H1 (cell line): ENCODE measurements at regions not wholly inside any gene's neighbourhood (a gene's known extent, or its start where the extent isn't known, plus 50 kb on each side); places are given as distances from the start of the nearest gene placed in this dataset.

Experiments
- CTCF ChIA-PET: fragments of 300-600 bp; sonication (Branson Sonifier 250); formaldehyde crosslinking; loops from one replicate; lab custom pipeline; 2021; ENCODE audit not compliant: partially characterized antibody; lab: Charles Lee
- POLR2A ChIA-PET: fragments of 300-600 bp; sonication (Branson Sonifier 250); formaldehyde crosslinking; loops from one replicate; lab custom pipeline; 2021; ENCODE audit warnings: inconsistent platforms; ENCODE audit not compliant: partially characterized antibody; lab: Charles Lee
- DNase-seq, 2 experiments: peaks; one replicate each; pipeline versions ENCODE4 v3.0.0 to v3.0.0-alpha.2; 2010 to 2022; ENCODE audit warnings: low spot score in 2 of 2, low read depth in 1 of 2, mixed read lengths in 1 of 2
- FAIRE-seq: peaks from 2 replicates; lab custom pipeline; 2011; peaks lifted over from hg19 to GRCh38; lab: Jason Lieb, UNC
- H2AFZ ChIP-seq: 2 replicates; pipeline ENCODE4 v1.8.1; 2012; ENCODE audit warnings: low read length, inconsistent platforms
- H2AK5ac ChIP-seq: 2 replicates; pipeline ENCODE4 v1.6.1; 2013; ENCODE audit warnings: low read depth, low read length
- H2BK120ac ChIP-seq: replicated peaks from 2 replicates; pipeline ENCODE3; 2013; ENCODE audit warnings: low read depth, low read length, inconsistent platforms
- H2BK12ac ChIP-seq: 2 replicates; pipeline ENCODE4 v1.6.1; 2013; ENCODE audit warnings: low read depth, low read length
- H2BK15ac ChIP-seq: 2 replicates; pipeline ENCODE4 v1.6.1; 2013; ENCODE audit warnings: low read length
- H2BK20ac ChIP-seq: 2 replicates; pipeline ENCODE4 v1.6.1; 2013; ENCODE audit warnings: low read length
- H2BK5ac ChIP-seq: 2 replicates; pipeline ENCODE4 v1.6.1; 2013; ENCODE audit warnings: low read depth, low read length
- H3K14ac ChIP-seq: 2 replicates; pipeline ENCODE4 v1.6.1; 2013; ENCODE audit warnings: inconsistent platforms; ENCODE audit not compliant: insufficient read length
- H3K18ac ChIP-seq: 2 replicates; pipeline ENCODE4 v1.6.1; 2013; ENCODE audit warnings: low read length; ENCODE audit errors: extremely low read depth
- H3K23ac ChIP-seq: 2 replicates; pipeline ENCODE4 v1.6.1; 2013; ENCODE audit warnings: inconsistent platforms; ENCODE audit not compliant: insufficient read length
- H3K23me2 ChIP-seq: 2 replicates; pipeline ENCODE4 v1.6.1; 2013; ENCODE audit warnings: low read depth, low read length
- H3K27ac ChIP-seq: 2 replicates; pipeline ENCODE4 v1.6.1; 2011; ENCODE audit warnings: low read depth, low read length, inconsistent platforms
- H3K27me3 ChIP-seq, 4 experiments: replicated peaks in 1 of 4; 1 replicate in 1 of 4; 2 replicates in 3 of 4; pipeline versions ENCODE4 v1.6.1 to v1.8.1; 2011 to 2013; ENCODE audit warnings: low read length in 3 of 4, mild to moderate bottlenecking in 3 of 4, inconsistent platforms in 2 of 4, mixed read lengths in 2 of 4, moderate library complexity in 1 of 4; ENCODE audit not compliant: control insufficient read depth in 3 of 4, insufficient read depth in 3 of 4; ENCODE audit errors: extremely low read depth in 1 of 4
- H3K36me3 ChIP-seq, 4 experiments: 2 replicates each; pipeline versions ENCODE4 v1.6.1 to v1.8.1; 2011 to 2013; ENCODE audit warnings: mild to moderate bottlenecking in 4 of 4, low read length in 3 of 4, moderate library complexity in 2 of 4, control low read depth in 1 of 4, inconsistent platforms in 1 of 4; ENCODE audit not compliant: insufficient read depth in 4 of 4, control insufficient read depth in 2 of 4
- H3K4ac ChIP-seq: replicated peaks from 2 replicates; pipeline ENCODE3; 2013; ENCODE audit warnings: low read length, low read depth, mixed read lengths, inconsistent platforms; ENCODE audit not compliant: insufficient read length
- H3K4me1 ChIP-seq, 4 experiments: replicated peaks in 1 of 4; 1 replicate in 1 of 4; 2 replicates in 3 of 4; pipeline versions ENCODE4 v1.6.1 to v1.8.1; 2011 to 2013; ENCODE audit warnings: low read length in 3 of 4, inconsistent platforms in 2 of 4, mixed read lengths in 1 of 4; ENCODE audit not compliant: insufficient read depth in 4 of 4, control insufficient read depth in 3 of 4
- H3K4me2 ChIP-seq, 2 experiments: 2 replicates each; pipeline versions ENCODE4 v1.6.1 to v1.8.1; 2011 to 2013; ENCODE audit warnings: low read depth in 2 of 2, low read length in 2 of 2, control low read depth in 1 of 2, inconsistent platforms in 1 of 2, mild to moderate bottlenecking in 1 of 2; ENCODE audit not compliant: insufficient read depth in 1 of 2
- H3K4me3 ChIP-seq, 4 experiments: fragments of 200-600, 300-600 bp in 1 of 4; sonication (generic), shearing (Covaris generic), sonication (Bioruptor Twin) in 1 of 4; 2 replicates each; pipeline versions ENCODE4 v1.5.1 to v1.8.1; 2011 to 2016; ENCODE audit warnings: low read length in 4 of 4, low read depth in 3 of 4, control low read depth in 2 of 4, inconsistent platforms in 2 of 4, mild to moderate bottlenecking in 2 of 4, mixed read lengths in 1 of 4, moderate library complexity in 1 of 4; ENCODE audit not compliant: insufficient read depth in 2 of 4; ENCODE audit errors: extremely low read depth in 1 of 4
- H3K56ac ChIP-seq: replicated peaks from 2 replicates; pipeline ENCODE3; 2013; ENCODE audit warnings: low read depth, mild to moderate bottlenecking, mixed read lengths, low read length, inconsistent platforms; ENCODE audit not compliant: insufficient read length
- H3K79me1 ChIP-seq: 2 replicates; pipeline ENCODE4 v1.6.1; 2013; ENCODE audit warnings: low read depth, low read length, control low read depth
- H3K79me2 ChIP-seq, 2 experiments: 2 replicates each; pipeline versions ENCODE4 v1.6.1 to v1.8.1; 2012 to 2013; ENCODE audit warnings: low read length in 2 of 2, mild to moderate bottlenecking in 2 of 2, inconsistent platforms in 1 of 2; ENCODE audit not compliant: insufficient read depth in 2 of 2, control insufficient read depth in 1 of 2
- H3K9ac ChIP-seq, 4 experiments: replicated peaks in 1 of 4; 1 replicate in 1 of 4; 2 replicates in 3 of 4; pipeline versions ENCODE4 v1.6.1 to v1.8.1; 2011 to 2013; ENCODE audit warnings: low read depth in 3 of 4, low read length in 3 of 4, control low read depth in 2 of 4, mild to moderate bottlenecking in 2 of 4, moderate library complexity in 2 of 4, inconsistent platforms in 1 of 4; ENCODE audit errors: extremely low read depth in 1 of 4
- H3K9me3 ChIP-seq, 2 experiments: 2 replicates each; pipeline versions ENCODE4 v1.6.1 to v1.8.1; 2012 to 2013; ENCODE audit warnings: mild to moderate bottlenecking in 2 of 2, moderate library complexity in 2 of 2, control low read depth in 1 of 2, inconsistent platforms in 1 of 2, low read depth in 1 of 2, low read length in 1 of 2, mixed read lengths in 1 of 2; ENCODE audit not compliant: insufficient read depth in 2 of 2
- H4K20me1 ChIP-seq, 2 experiments: replicated peaks in 1 of 2; 2 replicates each; pipeline versions ENCODE3 to v1.8.1; 2011 to 2013; ENCODE audit warnings: inconsistent platforms in 2 of 2, low read length in 2 of 2, mild to moderate bottlenecking in 1 of 2; ENCODE audit not compliant: insufficient read depth in 2 of 2, control insufficient read depth in 1 of 2
- H4K5ac ChIP-seq: 2 replicates; pipeline ENCODE4 v1.6.1; 2013; ENCODE audit warnings: low read length, low read depth, mixed read lengths, inconsistent platforms; ENCODE audit not compliant: insufficient read length
- H4K8ac ChIP-seq: 2 replicates; pipeline ENCODE4 v1.8.0; 2013; ENCODE audit warnings: mild to moderate bottlenecking, moderate library complexity, low read length, inconsistent platforms; ENCODE audit not compliant: insufficient read depth; ENCODE audit errors: extremely low read depth
- H4K91ac ChIP-seq: replicated peaks from 2 replicates; pipeline ENCODE3; 2013; ENCODE audit warnings: low read length, mixed read lengths, inconsistent platforms; ENCODE audit not compliant: insufficient read length
- ASH2L ChIP-seq: fragments of 200-600, 300-600 bp; sonication (generic); IDR thresholded peaks from one replicate; pipeline ENCODE4 v1.7.1; 2017; ENCODE audit warnings: low read length
- BACH1 ChIP-seq: IDR thresholded peaks from 2 replicates; pipeline ENCODE4 v1.6.1; 2012; ENCODE audit warnings: low read length, improper control_type of control experiment
- BRCA1 ChIP-seq: IDR thresholded peaks from 2 replicates; pipeline ENCODE4 v1.6.1; 2012; ENCODE audit warnings: low read depth, low read length, improper control_type of control experiment
- CHD1 ChIP-seq: IDR thresholded peaks from 2 replicates; pipeline ENCODE4 v1.6.1; 2012; ENCODE audit warnings: low read depth, low read length, improper control_type of control experiment
- POLR2A ChIP-seq, 2 experiments: IDR thresholded peaks; 1 replicate in 1 of 2; 2 replicates in 1 of 2; pipeline ENCODE4 v1.6.1; 2011; ENCODE audit warnings: low read depth in 2 of 2, low read length in 2 of 2, mild to moderate bottlenecking in 2 of 2; ENCODE audit errors: control extremely low read depth in 1 of 2
- RNF2 ChIP-seq: fragments of 200-900, 300-1000 bp; sonication (generic); IDR thresholded peaks from 2 replicates; pipeline ENCODE4 v1.7.1; 2016; ENCODE audit warnings: borderline replicate concordance, low read depth, mild to moderate bottlenecking, antibody characterized with exemption, low read length; ENCODE audit not compliant: poor library complexity, severe bottlenecking; ENCODE audit errors: missing control alignments
- SIN3A ChIP-seq, 2 experiments: IDR thresholded peaks in 1 of 2; conservative IDR thresholded peaks in 1 of 2; 2 replicates each; pipeline ENCODE4 v1.6.1; 2011 to 2012; ENCODE audit warnings: low read length in 2 of 2, improper control_type of control experiment in 1 of 2, low read depth in 1 of 2, mild to moderate bottlenecking in 1 of 2
- SP1 ChIP-seq: IDR thresholded peaks from 2 replicates; pipeline ENCODE4 v1.6.1; 2011; ENCODE audit warnings: low read depth, low read length
- ZNF274 ChIP-seq: IDR thresholded peaks from 2 replicates; pipeline ENCODE4 v1.7.0; 2012; ENCODE audit warnings: low read length, borderline replicate concordance; ENCODE audit errors: extremely low read depth
- WGBS, 2 experiments: shearing (Covaris generic) in 1 of 2; methylation state at CpG; one replicate each; pipeline versions ENCODE4 v1.1.6 to v1.1.7; 2013 to 2015; ENCODE audit warnings: low lambda C conversion rate in 2 of 2, mixed read lengths in 2 of 2, inconsistent platforms in 1 of 2, low coverage in 1 of 2, missing lambda C conversion rate in 1 of 2; ENCODE audit not compliant: insufficient replicate concordance in 2 of 2, insufficient coverage in 1 of 2, insufficient read length in 1 of 2; ENCODE audit errors: extremely low coverage in 1 of 2, missing lambda C conversion rate in 1 of 2; 5-methylcytosine and 5-hydroxymethylcytosine counted together
- TF ChIP-seq, protein P1 (sequence below), 3 experiments: IDR thresholded peaks; 1 replicate in 2 of 3; 2 replicates in 1 of 3; pipeline versions ENCODE4 v1.5.1 to v1.6.1; 2011; ENCODE audit warnings: low read length in 3 of 3, mild to moderate bottlenecking in 3 of 3, inconsistent platforms in 2 of 3, low read depth in 1 of 3, moderate library complexity in 1 of 3; ENCODE audit not compliant: insufficient read depth in 1 of 3; ENCODE audit errors: control extremely low read depth in 1 of 3
- TF ChIP-seq, protein P2 (sequence below): IDR thresholded peaks from 2 replicates; pipeline ENCODE4 v1.6.1; 2011; ENCODE audit warnings: low read depth, mild to moderate bottlenecking, low read length; ENCODE audit not compliant: insufficient read depth

DNA sequence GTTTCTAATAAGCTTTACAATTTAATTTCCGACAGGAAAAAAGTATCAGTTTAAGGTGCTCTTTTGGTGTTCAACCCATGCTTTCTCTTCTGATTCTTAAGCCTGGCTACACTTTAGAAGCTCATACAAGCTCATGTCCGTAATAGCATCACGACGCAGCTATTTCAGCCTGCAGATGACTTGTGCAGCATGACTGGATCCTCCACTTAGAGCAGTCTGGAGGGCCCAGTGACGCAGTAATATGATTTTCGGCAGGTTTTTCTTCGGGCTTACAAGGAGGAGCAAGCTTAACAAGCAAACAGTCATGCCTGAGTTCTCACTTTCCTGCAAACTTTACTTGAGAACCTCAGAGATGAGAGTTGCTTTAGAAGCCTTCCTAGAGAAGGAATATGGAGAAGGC is 85.3 kb upstream of the MAML3 start:
- Histone ChIP-seq H3K56ac (no peak overlapping the region), H4K5ac (no peak overlapping the region), H3K4ac (no peak overlapping the region), H3K9ac (no peak overlapping the region), H2BK5ac (no peak overlapping the region), H3K23me2 (no peaks in the 10 kb centered on the region), H3K18ac (no peak overlapping the region), H2AK5ac (no peak overlapping the region), H3K4me3 (no peak overlapping the region), H3K79me2 (no peaks in the 10 kb centered on the region), H3K4me2 (no peak overlapping the region; a peak in 1 of 4 replicates), H4K91ac (no peak overlapping the region), H3K23ac (no peak overlapping the region), H2BK120ac (no peak overlapping the region), H2AFZ (no peak overlapping the region), H3K79me1 (no peaks in the 10 kb centered on the region), H3K9me3 (no peaks in the 10 kb centered on the region), H2BK15ac (no peak overlapping the region), H2BK12ac (no peak overlapping the region), H4K8ac (no peak overlapping the region), H4K20me1 (no peaks in the 10 kb centered on the region), H3K36me3 (no peaks in the 10 kb centered on the region), H2BK20ac (no peak overlapping the region), H3K14ac (no peak overlapping the region), H3K27ac (no peak overlapping the region), H3K4me1 (peaks cover 17 to 28% (median 26%) of the 10 kb centered on the region in 4 experiments), H3K27me3 (no peaks in the 10 kb centered on the region; a peak in 2 of 7 replicates)
- DNase-seq (no peak), FAIRE-seq (no peak)
- ChIA-PET CTCF (interaction anchor here (0.9 to 3.0 kb wide), 9 partner anchors 10 to 226 kb away, joined by 3 to 11 read pairs (median 6); no protein-coding TSS in a partner anchor), POLR2A (interaction anchor here (1.0 to 4.2 kb wide), 6 partner anchors 9 to 88 kb away, joined by 3 to 25 read pairs (median 16); no protein-coding TSS in a partner anchor)
- WGBS, 2 experiments, result 93% methylated on average over 7 of the region's 7 CpGs; no CpG with 5 or more reads in 1 of the 2 experiments
- TF ChIP-seq SIN3A (conservative IDR thresholded peaks at IDR 0.05 in 1 of 2, IDR thresholded peaks at IDR 0.05 in 1 of 2; ENCODE audit: low read depth in 1 of 2, low read length in 2 of 2) (no peak), POLR2A (IDR thresholded peaks at IDR 0.05; ENCODE audit: control extremely low read depth in 1 of 2, low read depth in 2 of 2, low read length in 2 of 2) (no peak), ZNF274 (no peak), BRCA1 (no peak), CHD1 (no peak), BACH1 (no peak), ASH2L (no peak), RNF2 (no peak), SP1 (no peak)
- TF ChIP-seq, protein P1, sequence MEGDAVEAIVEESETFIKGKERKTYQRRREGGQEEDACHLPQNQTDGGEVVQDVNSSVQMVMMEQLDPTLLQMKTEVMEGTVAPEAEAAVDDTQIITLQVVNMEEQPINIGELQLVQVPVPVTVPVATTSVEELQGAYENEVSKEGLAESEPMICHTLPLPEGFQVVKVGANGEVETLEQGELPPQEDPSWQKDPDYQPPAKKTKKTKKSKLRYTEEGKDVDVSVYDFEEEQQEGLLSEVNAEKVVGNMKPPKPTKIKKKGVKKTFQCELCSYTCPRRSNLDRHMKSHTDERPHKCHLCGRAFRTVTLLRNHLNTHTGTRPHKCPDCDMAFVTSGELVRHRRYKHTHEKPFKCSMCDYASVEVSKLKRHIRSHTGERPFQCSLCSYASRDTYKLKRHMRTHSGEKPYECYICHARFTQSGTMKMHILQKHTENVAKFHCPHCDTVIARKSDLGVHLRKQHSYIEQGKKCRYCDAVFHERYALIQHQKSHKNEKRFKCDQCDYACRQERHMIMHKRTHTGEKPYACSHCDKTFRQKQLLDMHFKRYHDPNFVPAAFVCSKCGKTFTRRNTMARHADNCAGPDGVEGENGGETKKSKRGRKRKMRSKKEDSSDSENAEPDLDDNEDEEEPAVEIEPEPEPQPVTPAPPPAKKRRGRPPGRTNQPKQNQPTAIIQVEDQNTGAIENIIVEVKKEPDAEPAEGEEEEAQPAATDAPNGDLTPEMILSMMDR (IDR thresholded peaks at IDR 0.05; ENCODE audit: control extremely low read depth in 1 of 3, insufficient read depth in 1 of 3, low read depth in 1 of 3, low read length in 3 of 3), result no peak
- TF ChIP-seq, protein P2, sequence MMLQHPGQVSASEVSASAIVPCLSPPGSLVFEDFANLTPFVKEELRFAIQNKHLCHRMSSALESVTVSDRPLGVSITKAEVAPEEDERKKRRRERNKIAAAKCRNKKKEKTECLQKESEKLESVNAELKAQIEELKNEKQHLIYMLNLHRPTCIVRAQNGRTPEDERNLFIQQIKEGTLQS, result no peak
